MM.1S (cell line): ENCODE measurements at regions not wholly inside any gene's neighbourhood (a gene's known extent, or its start where the extent isn't known, plus 50 kb on each side); places are given as distances from the start of the nearest gene placed in this dataset.
A peak's percentile ranks its signal among the peaks of the same experiment; 100 is the strongest.

ENCODE experiments used
- DNase-seq: peaks from one replicate; pipeline ENCODE4 v3.0.0-alpha.2; 2015
- H2AFZ ChIP-seq: fragments of 300-600 bp; sonication (generic); 2 replicates; pipeline ENCODE4 v1.6.0; 2016; ENCODE audit warnings: antibody characterized with exemption, low read length
- H3F3A ChIP-seq: fragments of 300-600 bp; sonication (generic); 2 replicates; pipeline ENCODE4 v1.6.1; 2016; ENCODE audit warnings: mild to moderate bottlenecking, antibody characterized with exemption, low read length, moderate library complexity, mixed read lengths; ENCODE audit not compliant: insufficient read depth
- H3K27ac ChIP-seq: fragments of 300-600 bp; sonication (generic); 2 replicates; pipeline ENCODE4 v1.5.1; 2016; ENCODE audit warnings: mild to moderate bottlenecking, low read length
- H3K27me3 ChIP-seq: fragments of 300-600 bp; sonication (generic); replicated peaks from 2 replicates; pipeline ENCODE4 v1.6.0; 2016; ENCODE audit warnings: low read length; ENCODE audit not compliant: insufficient read depth
- H3K36me3 ChIP-seq: fragments of 300-600 bp; sonication (generic); replicated peaks from 2 replicates; pipeline ENCODE4 v1.6.1; 2016; ENCODE audit warnings: mild to moderate bottlenecking, low read length, mixed read lengths; ENCODE audit not compliant: insufficient read depth
- H3K4me1 ChIP-seq: fragments of 300-600 bp; sonication (generic); 2 replicates; pipeline ENCODE4 v1.6.1; 2016; ENCODE audit warnings: low read length, mixed read lengths
- H3K4me2 ChIP-seq: fragments of 300-600 bp; sonication (generic); 2 replicates; pipeline ENCODE4 v1.6.0; 2016; ENCODE audit warnings: low read depth, low read length
- H3K4me3 ChIP-seq: fragments of 300-600 bp; sonication (generic); 2 replicates; pipeline ENCODE4 v1.5.1; 2016; ENCODE audit warnings: low read length, mixed read lengths
- H3K79me2 ChIP-seq: fragments of 300-600 bp; sonication (generic); 2 replicates; pipeline ENCODE4 v1.6.1; 2016; ENCODE audit warnings: mixed run types, low read length, mixed read lengths
- H3K9ac ChIP-seq: fragments of 300-600 bp; sonication (generic); 2 replicates; pipeline ENCODE4 v1.6.1; 2016; ENCODE audit warnings: low read length, mixed read lengths
- H3K9me2 ChIP-seq: fragments of 300-600 bp; sonication (generic); replicated peaks from 2 replicates; pipeline ENCODE4 v1.6.1; 2016; ENCODE audit warnings: mild to moderate bottlenecking, low read length, mixed read lengths; ENCODE audit not compliant: insufficient read depth
- H3K9me3 ChIP-seq: fragments of 300-600 bp; sonication (generic); replicated peaks from 2 replicates; pipeline ENCODE4 v1.6.1; 2016; ENCODE audit warnings: mild to moderate bottlenecking, low read length, mixed read lengths; ENCODE audit not compliant: insufficient read depth
- H4K20me1 ChIP-seq: fragments of 300-600 bp; sonication (generic); 2 replicates; pipeline ENCODE4 v1.6.1; 2016; ENCODE audit warnings: mild to moderate bottlenecking, low read length, moderate library complexity, mixed read lengths; ENCODE audit not compliant: insufficient read depth
- EZH2 ChIP-seq: fragments of 300-600 bp; sonication (generic); optimal IDR thresholded peaks from 2 replicates; pipeline ENCODE3; 2017; ENCODE audit warnings: low read depth, mild to moderate bottlenecking, antibody characterized with exemption, low read length, mixed read lengths
- EZH2phosphoT487 ChIP-seq: fragments of 300-600 bp; sonication (generic); IDR thresholded peaks from 2 replicates; pipeline ENCODE4 v1.6.1; 2018; ENCODE audit warnings: antibody characterized with exemption, low read length
- TF ChIP-seq, protein P1 (sequence below): fragments of 300-600 bp; sonication (generic); IDR thresholded peaks from 2 replicates; pipeline ENCODE4 v1.5.1; 2016; ENCODE audit warnings: antibody characterized with exemption, low read length, mixed read lengths

DNA sequence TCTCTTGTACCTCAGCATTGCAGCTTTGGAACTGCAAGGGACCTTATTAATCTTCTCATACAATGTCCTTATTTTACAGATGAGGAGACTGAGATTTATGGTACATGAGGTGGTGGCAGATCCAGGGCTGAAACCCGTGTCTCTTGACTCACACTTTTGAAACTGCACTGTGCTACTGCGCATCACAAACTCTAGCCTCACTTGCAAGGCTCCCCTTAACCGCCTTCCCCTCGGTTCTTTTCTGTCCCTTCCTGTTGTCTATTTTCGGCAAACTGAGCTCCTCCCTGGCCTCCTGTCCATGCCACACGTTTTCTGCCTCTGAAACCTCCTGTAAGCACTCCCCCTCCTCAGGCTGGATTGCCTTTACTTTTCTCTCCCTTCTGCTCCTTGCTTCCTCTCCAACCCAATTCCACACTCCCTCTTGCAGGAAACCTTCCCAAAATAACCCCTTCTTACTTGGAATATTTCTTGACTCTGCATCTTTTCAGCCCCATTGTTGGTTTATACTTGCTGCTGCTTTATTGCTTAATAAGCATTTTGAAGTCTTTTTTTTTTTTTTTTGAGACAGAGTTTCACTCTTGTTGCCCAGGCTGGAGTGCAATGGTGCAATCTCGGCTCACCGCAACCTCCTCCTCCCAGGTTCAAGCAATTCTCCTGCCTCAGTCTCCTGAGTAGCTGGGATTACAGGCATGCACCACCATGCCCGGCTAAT lies 72.4 kb upstream of the CISTR start:
- peak overlapping the region; percentile 57 for H2AFZ ChIP-seq

DNA sequence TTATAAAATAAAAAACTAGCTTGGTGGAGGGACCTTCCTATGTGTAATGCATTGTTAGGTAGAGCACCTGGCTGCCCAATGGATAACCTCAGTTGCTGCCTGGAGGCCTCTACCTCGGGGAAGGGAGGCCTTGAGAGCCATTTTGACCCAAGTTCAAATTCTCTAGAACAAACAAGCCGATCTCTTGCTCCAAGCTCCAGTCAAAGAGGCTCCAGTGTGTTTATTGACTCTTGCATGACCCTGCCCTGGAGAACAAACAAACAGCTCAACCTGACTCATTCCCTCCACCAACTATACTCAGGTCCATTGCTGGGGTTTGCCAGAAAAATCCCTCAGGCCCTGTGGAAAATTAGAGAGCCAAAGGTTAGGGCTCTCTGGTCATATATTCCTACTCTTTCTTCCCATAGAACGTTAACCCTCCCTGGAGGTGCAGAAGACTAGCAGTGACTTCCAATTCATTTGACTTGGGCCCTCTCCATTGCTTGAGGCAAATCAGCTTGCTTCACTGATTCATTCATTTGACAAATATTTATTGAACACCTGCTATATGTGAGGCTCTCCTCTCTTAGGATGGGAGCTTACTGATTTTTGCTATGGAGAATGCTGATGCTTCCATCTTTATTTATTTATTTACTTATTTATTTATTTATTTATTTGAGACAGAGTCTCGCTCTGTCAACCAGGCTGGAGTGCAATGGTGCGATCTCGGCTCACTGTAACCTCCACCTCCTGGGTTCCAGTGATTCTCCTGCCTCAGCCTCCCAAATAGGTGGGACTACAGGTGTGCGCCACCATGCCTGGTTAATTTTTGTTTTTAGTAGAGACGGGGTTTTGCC lies 73.7 kb upstream of the CISTR start:
- Histone ChIP-seq H2AFZ (peak overlapping the region; percentile 48), H3K4me1 (peaks cover 23% of the 10 kb centered on the region), H3K4me3 (no peak overlapping the region), H3F3A (peaks cover 26% of the 10 kb centered on the region), H3K27ac (peak overlapping the region; percentile 81; the same call in 1 of the 2 replicates), H3K9me3 (no peaks in the 10 kb centered on the region), H3K4me2 (peak overlapping the region; percentile 76), H3K36me3 (no peaks in the 10 kb centered on the region), H3K27me3 (no peaks in the 10 kb centered on the region), H3K79me2 (no peaks in the 10 kb centered on the region), H3K9me2 (no peaks in the 10 kb centered on the region), H4K20me1 (no peaks in the 10 kb centered on the region), H3K9ac (no peak overlapping the region)
- no peak for DNase-seq
- TF ChIP-seq, protein P1, sequence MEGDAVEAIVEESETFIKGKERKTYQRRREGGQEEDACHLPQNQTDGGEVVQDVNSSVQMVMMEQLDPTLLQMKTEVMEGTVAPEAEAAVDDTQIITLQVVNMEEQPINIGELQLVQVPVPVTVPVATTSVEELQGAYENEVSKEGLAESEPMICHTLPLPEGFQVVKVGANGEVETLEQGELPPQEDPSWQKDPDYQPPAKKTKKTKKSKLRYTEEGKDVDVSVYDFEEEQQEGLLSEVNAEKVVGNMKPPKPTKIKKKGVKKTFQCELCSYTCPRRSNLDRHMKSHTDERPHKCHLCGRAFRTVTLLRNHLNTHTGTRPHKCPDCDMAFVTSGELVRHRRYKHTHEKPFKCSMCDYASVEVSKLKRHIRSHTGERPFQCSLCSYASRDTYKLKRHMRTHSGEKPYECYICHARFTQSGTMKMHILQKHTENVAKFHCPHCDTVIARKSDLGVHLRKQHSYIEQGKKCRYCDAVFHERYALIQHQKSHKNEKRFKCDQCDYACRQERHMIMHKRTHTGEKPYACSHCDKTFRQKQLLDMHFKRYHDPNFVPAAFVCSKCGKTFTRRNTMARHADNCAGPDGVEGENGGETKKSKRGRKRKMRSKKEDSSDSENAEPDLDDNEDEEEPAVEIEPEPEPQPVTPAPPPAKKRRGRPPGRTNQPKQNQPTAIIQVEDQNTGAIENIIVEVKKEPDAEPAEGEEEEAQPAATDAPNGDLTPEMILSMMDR: no peak
- no peak for TF ChIP-seq EZH2phosphoT487
- TF ChIP-seq EZH2: no peak

More for the DNA sequence above, 72.4 kb upstream of the CISTR start:
- no peaks in the 10 kb centered on the region for H3K9me2 ChIP-seq
- H3K27ac ChIP-seq: peak overlapping the region; percentile 81
- no peaks in the 10 kb centered on the region for H3K27me3 ChIP-seq
- DNase-seq: peak; percentile 91
- no peaks in the 10 kb centered on the region for H3K9me3 ChIP-seq
- H3K79me2 ChIP-seq: no peaks in the 10 kb centered on the region
- peaks cover 23% of the 10 kb centered on the region for H3K4me1 ChIP-seq
- TF ChIP-seq EZH2 (no peak), EZH2phosphoT487 (no peak)
- TF ChIP-seq, protein P1: no peak
- peak overlapping the region; percentile 39; the same call in 1 of the 2 replicates for H3K9ac ChIP-seq
- H3K4me2 ChIP-seq: peak overlapping the region; percentile 76
- peak overlapping the region; percentile 44 for H3K4me3 ChIP-seq
- H4K20me1 ChIP-seq: no peaks in the 10 kb centered on the region
- peaks cover 26% of the 10 kb centered on the region for H3F3A ChIP-seq
- no peaks in the 10 kb centered on the region for H3K36me3 ChIP-seq

DNA sequence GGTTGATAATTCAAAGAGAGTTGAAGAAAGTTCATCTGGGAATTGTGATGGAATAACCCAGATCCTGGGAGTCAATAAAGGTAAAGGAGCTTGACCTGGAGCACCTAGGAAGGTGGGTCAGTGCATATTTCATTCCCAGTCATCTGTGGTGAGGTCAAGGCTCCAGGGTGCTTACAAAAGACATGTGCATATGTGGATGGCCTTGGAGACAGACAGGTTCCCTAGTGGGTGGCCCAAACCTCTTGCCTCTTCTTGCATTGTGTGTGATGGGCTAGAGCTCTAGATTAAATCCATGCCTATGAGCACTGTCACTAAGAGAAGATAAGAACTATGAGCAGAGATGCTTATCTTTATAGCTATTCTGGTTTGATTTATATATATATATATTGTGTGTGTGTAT lies 75.5 kb upstream of the CISTR start:
- Histone ChIP-seq H3F3A (peaks cover 26% of the 10 kb centered on the region), H3K9me3 (no peaks in the 10 kb centered on the region), H3K9ac (no peak overlapping the region), H3K79me2 (no peaks in the 10 kb centered on the region), H2AFZ (no peak overlapping the region), H3K4me2 (no peak overlapping the region), H3K36me3 (no peaks in the 10 kb centered on the region), H3K4me1 (peaks cover 23% of the 10 kb centered on the region), H4K20me1 (no peaks in the 10 kb centered on the region), H3K27ac (no peak overlapping the region), H3K9me2 (no peaks in the 10 kb centered on the region), H3K27me3 (no peaks in the 10 kb centered on the region), H3K4me3 (no peak overlapping the region)
- no peak for DNase-seq
- no peak for TF ChIP-seq EZH2
- TF ChIP-seq EZH2phosphoT487: no peak
- TF ChIP-seq, protein P1: no peak
